K562 (cell line): ENCODE measurements at regions not wholly inside any gene's neighbourhood (a gene's known extent, or its start where the extent isn't known, plus 50 kb on each side); places are given as distances from the start of the nearest gene placed in this dataset.

ENCODE experiments used
- ATAC-seq: fragments of 200-7000 bp; cut with Tn5 transposase; 3 replicates; pipeline ENCODE4 v1.9.1; 2020; ENCODE audit warnings: moderate library complexity
- BruUV-seq: library from RNA; stranded (reverse); fragments of 400-500 nt; replicated peaks from 2 replicates; lab custom pipeline; 2021; lab: Mats Ljungman, UMichigan
- CTCF ChIA-PET: fragments of 300-600 bp; formaldehyde crosslinking; extraction: SDS; loops from one replicate; lab custom pipeline; 2021; ENCODE audit warnings: low intra/inter-chr PET ratio; lab: Yijun Ruan, JAX
- POLR2A ChIA-PET: fragments of 300-600, 350-650 bp; sonication (Branson Sonifier 250); formaldehyde crosslinking; extraction: SDS; loops from one replicate; lab custom pipeline; 2021; ENCODE audit warnings: antibody characterized with exemption, inconsistent platforms; lab: Yijun Ruan, JAX
- DNase-seq, 4 experiments: peaks; one replicate each; pipeline versions ENCODE4 v3.0.0 to v3.0.0-alpha.2; 2011 to 2018; ENCODE audit warnings: low spot score in 3 of 4, mixed read lengths in 3 of 4; ENCODE audit errors: extremely low read depth in 1 of 4
- FAIRE-seq: peaks from 2 replicates; lab custom pipeline; 2011; peaks lifted over from hg19 to GRCh38; lab: Jason Lieb, UNC
- H2AFZ ChIP-seq: 2 replicates; pipeline ENCODE4 v1.6.0; 2011; ENCODE audit warnings: low read depth, low read length, control low read depth, inconsistent platforms
- H3K27ac ChIP-seq: fragments of 200-600 bp; 3 replicates; pipeline ENCODE4 v1.8.0; 2011; ENCODE audit warnings: low read depth, mild to moderate bottlenecking, control low read depth, inconsistent platforms, low read length, moderate library complexity, mixed read lengths; ENCODE audit errors: extremely low read depth
- H3K27me3 ChIP-seq, 2 experiments: fragments of 300-600 bp in 1 of 2; 2 replicates in 1 of 2; 3 replicates in 1 of 2; pipeline versions ENCODE4 v1.6.0 to v1.8.0; 2011; ENCODE audit warnings: inconsistent platforms in 2 of 2, low read length in 2 of 2, mild to moderate bottlenecking in 1 of 2, mixed read lengths in 1 of 2, moderate library complexity in 1 of 2; ENCODE audit not compliant: control insufficient read depth in 2 of 2, insufficient read depth in 2 of 2
- H3K36me3 ChIP-seq: fragments of 300-600 bp; 3 replicates; pipeline ENCODE4 v1.8.0; 2011; ENCODE audit warnings: mild to moderate bottlenecking, low read length, inconsistent platforms; ENCODE audit not compliant: control insufficient read depth, insufficient read depth
- H3K4me1 ChIP-seq, 2 experiments: fragments of 200-600 bp in 1 of 2; replicated peaks in 1 of 2; 2 replicates in 1 of 2; 3 replicates in 1 of 2; pipeline versions ENCODE4 v1.5.1 to v1.8.0; 2011; ENCODE audit warnings: inconsistent platforms in 2 of 2, low read length in 2 of 2, mild to moderate bottlenecking in 1 of 2, mixed read lengths in 1 of 2, moderate library complexity in 1 of 2; ENCODE audit not compliant: control insufficient read depth in 2 of 2, insufficient read depth in 2 of 2
- H3K4me2 ChIP-seq: 2 replicates; pipeline ENCODE4 v1.6.1; 2011; ENCODE audit warnings: low read length, control low read depth, inconsistent platforms, mixed read lengths; ENCODE audit not compliant: insufficient read depth
- H3K4me3 ChIP-seq: fragments of 200-600 bp; sonication (generic), shearing (Covaris generic); 2 replicates; pipeline ENCODE4 v1.5.1; 2016; ENCODE audit warnings: control low read depth, inconsistent platforms
- H3K79me2 ChIP-seq: fragments of 200-600 bp; 3 replicates; pipeline ENCODE4 v1.8.0; 2011; ENCODE audit warnings: low read length, inconsistent platforms; ENCODE audit not compliant: control insufficient read depth, insufficient read depth
- H3K9ac ChIP-seq, 2 experiments: 2 replicates each; pipeline versions ENCODE4 v1.6.0 to v1.6.1; 2011; ENCODE audit warnings: low read depth in 2 of 2, low read length in 2 of 2, control low read depth in 1 of 2, inconsistent platforms in 1 of 2, mild to moderate bottlenecking in 1 of 2, mixed read lengths in 1 of 2; ENCODE audit not compliant: insufficient read depth in 1 of 2
- H3K9me1 ChIP-seq: one replicate; pipeline ENCODE4 v1.6.0; 2011; ENCODE audit warnings: inconsistent platforms, mild to moderate bottlenecking, low read length, moderate library complexity; ENCODE audit not compliant: control insufficient read depth, insufficient read depth
- H3K9me3 ChIP-seq: replicated peaks from 2 replicates; pipeline ENCODE4 v1.5.1; 2011; ENCODE audit warnings: low read depth, low read length, inconsistent platforms; ENCODE audit not compliant: control insufficient read depth, insufficient read depth
- H4K20me1 ChIP-seq: replicated peaks from 2 replicates; pipeline ENCODE4 v1.6.1; 2011; ENCODE audit warnings: low read length, inconsistent platforms, mixed read lengths; ENCODE audit not compliant: control insufficient read depth, insufficient read depth
- CCNT2 ChIP-seq: IDR thresholded peaks from 2 replicates; pipeline ENCODE4 v1.6.1; 2011; ENCODE audit warnings: borderline replicate concordance, low read depth, mild to moderate bottlenecking, moderate library complexity, mixed read lengths, low read length; ENCODE audit not compliant: insufficient read length; ENCODE audit errors: extremely low read depth
- ILF3 ChIP-seq: fragments of 450-650 bp; IDR thresholded peaks from 2 replicates; pipeline ENCODE4 v1.6.1; 2018; ENCODE audit warnings: antibody characterized with exemption, mild to moderate bottlenecking, moderate library complexity, borderline replicate concordance
- RBM25 ChIP-seq: fragments of 200-400 bp; formaldehyde crosslinking; IDR thresholded peaks from 2 replicates; pipeline ENCODE4 v1.6.1; 2018; ENCODE audit warnings: low read length, low read depth, moderate library complexity; ENCODE audit not compliant: severe bottlenecking
- ZBED1 ChIP-seq: IDR thresholded peaks from 2 replicates; pipeline ENCODE4 v1.6.1; 2014
- ZSCAN32 ChIP-seq: fragments of 450-650 bp; formaldehyde crosslinking; IDR thresholded peaks from 2 replicates; pipeline ENCODE4 v1.4.0; 2020; ENCODE audit warnings: mild to moderate bottlenecking, moderate library complexity
- WGBS: fragments of 100-300 bp; shearing (Covaris generic); methylation state at CpG from one replicate; pipeline ENCODE4 v1.1.6; 2016; ENCODE audit warnings: low coverage, mixed read lengths; ENCODE audit not compliant: insufficient coverage; ENCODE audit errors: missing lambda C conversion rate; 5-methylcytosine and 5-hydroxymethylcytosine counted together
- in situ Hi-C: fragments of 300-500 bp; cut with MboI; formaldehyde crosslinking; loops from 4 replicates; pipeline ENCODE4 v1.15.0; 2018; ENCODE audit warnings: inconsistent platforms, mixed read lengths
- intact Hi-C: fragments of 100-400 bp; cut with micrococcal nuclease; formaldehyde crosslinking; loops from 2 replicates; pipeline ENCODE4 v1.14.2; 2022
- TF ChIP-seq, protein P1 (sequence below): fragments of 250-450 bp; sonication (Bioruptor Pico); IDR thresholded peaks from 2 replicates; pipeline ENCODE4 v1.9.0; 2021; ENCODE audit warnings: mild to moderate bottlenecking, inconsistent platforms
- TF ChIP-seq, protein P2 (sequence below): sonication (generic); formaldehyde crosslinking; IDR thresholded peaks from 2 replicates; pipeline ENCODE4 v1.8.1; 2023; ENCODE audit warnings: mild to moderate bottlenecking, missing genetic modification reagents
- TF ChIP-seq, protein P3 (sequence below): sonication (generic); formaldehyde crosslinking; IDR thresholded peaks from 2 replicates; pipeline ENCODE4 v1.8.1; 2023; ENCODE audit warnings: mild to moderate bottlenecking, missing genetic modification reagents
- TF ChIP-seq, protein P4 (sequence below): fragments of 250-450 bp; sonication (Bioruptor Pico); IDR thresholded peaks from 2 replicates; pipeline ENCODE4 v1.8.0; 2021; ENCODE audit warnings: moderate library complexity, mild to moderate bottlenecking, inconsistent platforms

DNA sequence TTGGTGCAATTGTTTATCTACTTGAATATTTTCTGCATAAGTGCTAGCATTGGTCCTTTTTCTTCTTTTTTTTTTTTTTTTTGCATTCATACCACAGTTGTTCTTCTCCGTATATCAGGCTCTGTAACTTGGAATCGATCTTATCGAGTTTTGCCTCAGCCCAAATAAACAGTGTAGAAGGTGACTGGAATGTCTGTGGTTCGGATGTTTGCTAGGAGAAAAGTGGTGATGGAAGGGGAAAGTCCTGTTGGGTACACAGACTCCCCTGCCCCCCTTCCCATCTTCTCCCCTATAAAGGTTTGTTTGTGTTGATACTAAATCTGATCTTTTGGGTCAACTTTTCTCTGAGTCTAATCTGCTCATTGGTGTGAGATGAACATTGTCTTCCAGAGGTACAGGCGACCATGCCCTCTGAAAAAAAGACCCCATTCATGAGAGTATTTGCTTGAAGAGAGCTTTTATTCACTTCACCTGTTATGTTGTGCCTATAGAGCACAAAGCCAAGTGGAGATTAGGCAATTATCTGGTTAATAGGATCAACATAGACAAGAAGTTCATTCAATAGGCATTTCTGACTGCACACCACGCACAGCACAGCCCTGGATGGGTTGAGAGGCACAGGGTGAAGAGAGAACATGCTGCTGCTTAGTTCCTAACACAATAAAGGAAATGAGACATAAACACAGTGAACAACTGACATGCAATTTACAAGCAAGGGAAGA lies 620.0 kb downstream of the PKHD1 start (continued):
- TF ChIP-seq, protein P1, sequence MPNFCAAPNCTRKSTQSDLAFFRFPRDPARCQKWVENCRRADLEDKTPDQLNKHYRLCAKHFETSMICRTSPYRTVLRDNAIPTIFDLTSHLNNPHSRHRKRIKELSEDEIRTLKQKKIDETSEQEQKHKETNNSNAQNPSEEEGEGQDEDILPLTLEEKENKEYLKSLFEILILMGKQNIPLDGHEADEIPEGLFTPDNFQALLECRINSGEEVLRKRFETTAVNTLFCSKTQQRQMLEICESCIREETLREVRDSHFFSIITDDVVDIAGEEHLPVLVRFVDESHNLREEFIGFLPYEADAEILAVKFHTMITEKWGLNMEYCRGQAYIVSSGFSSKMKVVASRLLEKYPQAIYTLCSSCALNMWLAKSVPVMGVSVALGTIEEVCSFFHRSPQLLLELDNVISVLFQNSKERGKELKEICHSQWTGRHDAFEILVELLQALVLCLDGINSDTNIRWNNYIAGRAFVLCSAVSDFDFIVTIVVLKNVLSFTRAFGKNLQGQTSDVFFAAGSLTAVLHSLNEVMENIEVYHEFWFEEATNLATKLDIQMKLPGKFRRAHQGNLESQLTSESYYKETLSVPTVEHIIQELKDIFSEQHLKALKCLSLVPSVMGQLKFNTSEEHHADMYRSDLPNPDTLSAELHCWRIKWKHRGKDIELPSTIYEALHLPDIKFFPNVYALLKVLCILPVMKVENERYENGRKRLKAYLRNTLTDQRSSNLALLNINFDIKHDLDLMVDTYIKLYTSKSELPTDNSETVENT: no peak
- TF ChIP-seq, protein P2, sequence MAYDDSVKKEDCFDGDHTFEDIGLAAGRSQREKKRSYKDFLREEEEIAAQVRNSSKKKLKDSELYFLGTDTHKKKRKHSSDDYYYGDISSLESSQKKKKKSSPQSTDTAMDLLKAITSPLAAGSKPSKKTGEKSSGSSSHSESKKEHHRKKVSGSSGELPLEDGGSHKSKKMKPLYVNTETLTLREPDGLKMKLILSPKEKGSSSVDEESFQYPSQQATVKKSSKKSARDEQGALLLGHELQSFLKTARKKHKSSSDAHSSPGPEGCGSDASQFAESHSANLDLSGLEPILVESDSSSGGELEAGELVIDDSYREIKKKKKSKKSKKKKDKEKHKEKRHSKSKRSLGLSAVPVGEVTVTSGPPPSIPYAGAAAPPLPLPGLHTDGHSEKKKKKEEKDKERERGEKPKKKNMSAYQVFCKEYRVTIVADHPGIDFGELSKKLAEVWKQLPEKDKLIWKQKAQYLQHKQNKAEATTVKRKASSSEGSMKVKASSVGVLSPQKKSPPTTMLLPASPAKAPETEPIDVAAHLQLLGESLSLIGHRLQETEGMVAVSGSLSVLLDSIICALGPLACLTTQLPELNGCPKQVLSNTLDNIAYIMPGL: no peak
- no peak for TF ChIP-seq ILF3

DNA sequence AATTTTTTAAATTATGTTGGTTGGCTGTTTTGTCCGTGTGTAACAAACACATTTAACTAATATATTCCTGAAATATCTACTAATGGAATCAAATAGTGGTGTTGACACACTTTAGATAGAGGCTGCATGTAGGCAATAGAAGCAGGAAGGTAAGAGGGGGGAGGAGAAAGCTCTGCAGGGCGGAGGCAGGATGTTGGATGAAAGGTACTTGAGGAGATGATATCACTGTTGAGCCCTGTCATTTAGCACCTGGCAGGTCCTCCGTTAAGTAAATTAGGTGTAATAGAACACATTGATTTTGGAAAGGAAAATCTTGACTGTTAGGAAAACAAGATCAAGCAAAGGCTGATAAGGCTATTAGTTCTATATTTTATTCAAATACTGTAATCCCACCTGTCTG lies 618.7 kb downstream of the PKHD1 start:
- no peaks in the 10 kb centered on the region for H3K79me2 ChIP-seq
- no peaks in the 10 kb centered on the region for H3K4me1 ChIP-seq
- no peak overlapping the region for H3K4me2 ChIP-seq
- CTCF ChIA-PET: no interaction called here
- H2AFZ ChIP-seq: no peak overlapping the region
- ATAC-seq (no peak), FAIRE-seq (no peak), DNase-seq (no peak)
- H3K4me3 ChIP-seq: no peak overlapping the region
- intact Hi-C loops: no loop called here
- in situ Hi-C loops: no loop called here
- no peaks in the 10 kb centered on the region for H4K20me1 ChIP-seq
- no peaks in the 10 kb centered on the region for H3K9me1 ChIP-seq
- H3K27me3 ChIP-seq: no peaks in the 10 kb centered on the region
- H3K36me3 ChIP-seq: no peaks in the 10 kb centered on the region
- BruUV-seq: no TSS peak
- no peak overlapping the region for H3K27ac ChIP-seq
- 0% methylated on average over 3 of the region's 3 CpGs for WGBS
- POLR2A ChIA-PET: no interaction called here
- no peak overlapping the region for H3K9ac ChIP-seq
- H3K9me3 ChIP-seq: no peaks in the 10 kb centered on the region
- no peak for TF ChIP-seq ZBED1
- TF ChIP-seq ZSCAN32: no peak
- TF ChIP-seq CCNT2: no peak
- TF ChIP-seq, protein P3, sequence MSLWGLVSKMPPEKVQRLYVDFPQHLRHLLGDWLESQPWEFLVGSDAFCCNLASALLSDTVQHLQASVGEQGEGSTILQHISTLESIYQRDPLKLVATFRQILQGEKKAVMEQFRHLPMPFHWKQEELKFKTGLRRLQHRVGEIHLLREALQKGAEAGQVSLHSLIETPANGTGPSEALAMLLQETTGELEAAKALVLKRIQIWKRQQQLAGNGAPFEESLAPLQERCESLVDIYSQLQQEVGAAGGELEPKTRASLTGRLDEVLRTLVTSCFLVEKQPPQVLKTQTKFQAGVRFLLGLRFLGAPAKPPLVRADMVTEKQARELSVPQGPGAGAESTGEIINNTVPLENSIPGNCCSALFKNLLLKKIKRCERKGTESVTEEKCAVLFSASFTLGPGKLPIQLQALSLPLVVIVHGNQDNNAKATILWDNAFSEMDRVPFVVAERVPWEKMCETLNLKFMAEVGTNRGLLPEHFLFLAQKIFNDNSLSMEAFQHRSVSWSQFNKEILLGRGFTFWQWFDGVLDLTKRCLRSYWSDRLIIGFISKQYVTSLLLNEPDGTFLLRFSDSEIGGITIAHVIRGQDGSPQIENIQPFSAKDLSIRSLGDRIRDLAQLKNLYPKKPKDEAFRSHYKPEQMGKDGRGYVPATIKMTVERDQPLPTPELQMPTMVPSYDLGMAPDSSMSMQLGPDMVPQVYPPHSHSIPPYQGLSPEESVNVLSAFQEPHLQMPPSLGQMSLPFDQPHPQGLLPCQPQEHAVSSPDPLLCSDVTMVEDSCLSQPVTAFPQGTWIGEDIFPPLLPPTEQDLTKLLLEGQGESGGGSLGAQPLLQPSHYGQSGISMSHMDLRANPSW (CRISPR knock-in tag): no peak
- TF ChIP-seq, protein P4, sequence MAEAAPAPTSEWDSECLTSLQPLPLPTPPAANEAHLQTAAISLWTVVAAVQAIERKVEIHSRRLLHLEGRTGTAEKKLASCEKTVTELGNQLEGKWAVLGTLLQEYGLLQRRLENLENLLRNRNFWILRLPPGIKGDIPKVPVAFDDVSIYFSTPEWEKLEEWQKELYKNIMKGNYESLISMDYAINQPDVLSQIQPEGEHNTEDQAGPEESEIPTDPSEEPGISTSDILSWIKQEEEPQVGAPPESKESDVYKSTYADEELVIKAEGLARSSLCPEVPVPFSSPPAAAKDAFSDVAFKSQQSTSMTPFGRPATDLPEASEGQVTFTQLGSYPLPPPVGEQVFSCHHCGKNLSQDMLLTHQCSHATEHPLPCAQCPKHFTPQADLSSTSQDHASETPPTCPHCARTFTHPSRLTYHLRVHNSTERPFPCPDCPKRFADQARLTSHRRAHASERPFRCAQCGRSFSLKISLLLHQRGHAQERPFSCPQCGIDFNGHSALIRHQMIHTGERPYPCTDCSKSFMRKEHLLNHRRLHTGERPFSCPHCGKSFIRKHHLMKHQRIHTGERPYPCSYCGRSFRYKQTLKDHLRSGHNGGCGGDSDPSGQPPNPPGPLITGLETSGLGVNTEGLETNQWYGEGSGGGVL (CRISPR knock-in tag): no peak
- no peak for TF ChIP-seq RBM25
